SK-N-SH treated with all-trans-retinoic acid at 6 μM for 48 hours (cell line): ENCODE measurements at regions not wholly inside any gene's neighbourhood (a gene's known extent, or its start where the extent isn't known, plus 50 kb on each side); places are given as distances from the start of the nearest gene placed in this dataset.

ENCODE experiments used
- ATAC-seq: fragments of 200-7000 bp; cut with Tn5 transposase; 3 replicates; pipeline ENCODE4 v1.9.1; 2020; ENCODE audit warnings: mild to moderate bottlenecking, moderate library complexity
- BACH2 ChIP-seq: fragments of 250-450 bp; sonication (Bioruptor Pico); IDR thresholded peaks from 2 replicates; pipeline ENCODE4 v1.9.0; 2021; ENCODE audit warnings: mild to moderate bottlenecking, borderline replicate concordance
- CSDC2 ChIP-seq: fragments of 250-450 bp; sonication (Bioruptor Pico); IDR thresholded peaks from 2 replicates; pipeline ENCODE4 v1.5.0; 2020; ENCODE audit warnings: mild to moderate bottlenecking, moderate library complexity
- ESRRG ChIP-seq: fragments of 250-450 bp; sonication (Bioruptor Pico); IDR thresholded peaks from 2 replicates; pipeline ENCODE4 v1.6.1; 2021; ENCODE audit warnings: mild to moderate bottlenecking
- GLIS3 ChIP-seq: fragments of 250-450 bp; sonication (Bioruptor Pico); IDR thresholded peaks from 2 replicates; pipeline ENCODE4 v1.5.0; 2020; ENCODE audit warnings: mild to moderate bottlenecking, moderate library complexity
- OSR1 ChIP-seq: fragments of 250-450 bp; sonication (Bioruptor Pico); IDR thresholded peaks from 2 replicates; pipeline ENCODE4 v1.8.0; 2022; ENCODE audit warnings: moderate library complexity, mild to moderate bottlenecking, inconsistent platforms
- SNAI2 ChIP-seq: fragments of 250-450 bp; sonication (Bioruptor Pico); IDR thresholded peaks from 2 replicates; pipeline ENCODE4 v1.5.0; 2020; ENCODE audit warnings: mild to moderate bottlenecking, moderate library complexity
- TCF4 ChIP-seq: fragments of 250-450 bp; sonication (Bioruptor Pico); IDR thresholded peaks from 2 replicates; pipeline ENCODE4 v1.8.0; 2021; ENCODE audit warnings: mild to moderate bottlenecking, moderate library complexity, borderline replicate concordance
- TOX ChIP-seq: fragments of 250-450 bp; sonication (Bioruptor Pico); IDR thresholded peaks from 2 replicates; pipeline ENCODE4 v1.8.0; 2021; ENCODE audit warnings: mild to moderate bottlenecking, moderate library complexity, borderline replicate concordance
- ZFP30 ChIP-seq: fragments of 450-650 bp; formaldehyde crosslinking; IDR thresholded peaks from 2 replicates; pipeline ENCODE4 v1.5.0; 2022; ENCODE audit warnings: mild to moderate bottlenecking, moderate library complexity
- ZNF565 ChIP-seq: fragments of 450-650 bp; formaldehyde crosslinking; conservative IDR thresholded peaks from 2 replicates; pipeline ENCODE4 v1.5.0; 2020; ENCODE audit warnings: low read depth, mild to moderate bottlenecking, moderate library complexity
- ZNF70 ChIP-seq: fragments of 450-650 bp; formaldehyde crosslinking; IDR thresholded peaks from 2 replicates; pipeline ENCODE4 v1.5.0; 2020; ENCODE audit warnings: mild to moderate bottlenecking, moderate library complexity
- ZNF8 ChIP-seq: fragments of 450-650 bp; formaldehyde crosslinking; IDR thresholded peaks from 2 replicates; pipeline ENCODE4 v1.5.0; 2020; ENCODE audit warnings: mild to moderate bottlenecking, moderate library complexity
- TF ChIP-seq, protein P1 (sequence below): fragments of 250-450 bp; sonication (Bioruptor Pico); IDR thresholded peaks from 2 replicates; pipeline ENCODE4 v1.8.0; 2021; ENCODE audit warnings: low read depth, mild to moderate bottlenecking, moderate library complexity, borderline replicate concordance
- TF ChIP-seq, protein P2 (sequence below): fragments of 250-450 bp; sonication (Bioruptor Pico); IDR thresholded peaks from 2 replicates; pipeline ENCODE4 v1.5.0; 2020; ENCODE audit warnings: mild to moderate bottlenecking, moderate library complexity
- TF ChIP-seq, protein P3 (sequence below): fragments of 250-450 bp; sonication (Bioruptor Pico); IDR thresholded peaks from 2 replicates; pipeline ENCODE4 v1.5.1; 2021; ENCODE audit warnings: mild to moderate bottlenecking, moderate library complexity
- TF ChIP-seq, protein P4 (sequence below): fragments of 250-450 bp; sonication (Bioruptor Pico); IDR thresholded peaks from 2 replicates; pipeline ENCODE4 v1.5.1; 2020; ENCODE audit warnings: low read depth, mild to moderate bottlenecking, moderate library complexity

DNA sequence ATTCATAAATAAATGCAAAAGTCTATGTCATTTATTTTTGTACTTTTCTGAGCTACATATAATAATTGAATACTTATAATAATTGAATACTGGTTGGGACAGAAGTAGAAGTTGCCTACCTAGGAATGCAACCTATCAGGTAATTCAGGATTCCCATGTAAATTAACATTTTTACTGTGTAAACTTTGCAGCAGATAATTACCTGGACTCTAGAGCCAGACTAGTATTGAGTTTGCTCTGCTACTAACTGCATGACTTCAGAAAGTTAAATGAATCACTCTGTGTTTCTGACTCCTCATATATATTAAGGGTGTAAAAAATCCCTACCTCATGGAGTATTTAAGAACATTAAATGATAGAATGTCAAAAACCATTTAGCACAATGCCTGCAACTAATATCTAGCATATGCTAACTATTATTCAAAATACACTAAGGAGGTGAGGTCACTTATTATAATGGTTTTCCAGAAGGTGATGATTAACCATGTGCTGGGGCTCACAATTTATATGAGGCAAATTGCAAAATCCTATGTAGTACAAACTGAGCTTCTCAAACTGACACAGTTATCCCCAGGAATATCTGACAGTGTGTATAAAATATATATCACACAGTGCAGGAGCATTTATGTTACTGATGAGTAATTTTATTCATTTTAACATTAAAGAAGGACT lies 138.1 kb upstream of the ANO3 start:
- no peak for TF ChIP-seq ZNF8
- TF ChIP-seq, protein P1, sequence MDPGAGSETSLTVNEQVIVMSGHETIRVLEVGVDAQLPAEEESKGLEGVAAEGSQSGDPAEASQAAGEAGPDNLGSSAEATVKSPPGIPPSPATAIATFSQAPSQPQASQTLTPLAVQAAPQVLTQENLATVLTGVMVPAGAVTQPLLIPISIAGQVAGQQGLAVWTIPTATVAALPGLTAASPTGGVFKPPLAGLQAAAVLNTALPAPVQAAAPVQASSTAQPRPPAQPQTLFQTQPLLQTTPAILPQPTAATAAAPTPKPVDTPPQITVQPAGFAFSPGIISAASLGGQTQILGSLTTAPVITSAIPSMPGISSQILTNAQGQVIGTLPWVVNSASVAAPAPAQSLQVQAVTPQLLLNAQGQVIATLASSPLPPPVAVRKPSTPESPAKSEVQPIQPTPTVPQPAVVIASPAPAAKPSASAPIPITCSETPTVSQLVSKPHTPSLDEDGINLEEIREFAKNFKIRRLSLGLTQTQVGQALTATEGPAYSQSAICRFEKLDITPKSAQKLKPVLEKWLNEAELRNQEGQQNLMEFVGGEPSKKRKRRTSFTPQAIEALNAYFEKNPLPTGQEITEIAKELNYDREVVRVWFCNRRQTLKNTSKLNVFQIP (CRISPR knock-in tag), result no peak
- ATAC-seq, result peak; percentile 54; the same call in 2 of the 3 replicates

DNA sequence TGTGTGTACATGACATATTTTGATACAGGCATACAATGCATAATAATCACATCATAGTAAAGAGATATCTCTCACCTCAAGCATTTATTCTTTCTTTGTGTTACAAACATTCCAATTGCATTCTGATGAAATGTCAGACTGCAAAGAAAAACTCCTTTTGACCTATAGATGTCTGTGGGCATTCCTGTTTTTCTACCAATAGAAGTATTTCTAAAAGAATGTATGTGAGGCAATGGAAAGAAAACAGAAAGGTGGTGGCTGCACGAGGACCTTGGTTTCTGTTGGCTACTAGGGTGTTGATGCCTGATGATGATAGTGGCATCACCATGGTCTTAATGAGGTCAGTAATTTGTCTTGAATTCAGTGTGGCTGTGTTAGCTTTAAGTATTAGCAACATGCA lies 137.0 kb upstream of the ANO3 start:
- no peak for ATAC-seq
- TF ChIP-seq, protein P1 (CRISPR knock-in tag), result no peak
- no peak for TF ChIP-seq BACH2 (CRISPR knock-in tag)

DNA sequence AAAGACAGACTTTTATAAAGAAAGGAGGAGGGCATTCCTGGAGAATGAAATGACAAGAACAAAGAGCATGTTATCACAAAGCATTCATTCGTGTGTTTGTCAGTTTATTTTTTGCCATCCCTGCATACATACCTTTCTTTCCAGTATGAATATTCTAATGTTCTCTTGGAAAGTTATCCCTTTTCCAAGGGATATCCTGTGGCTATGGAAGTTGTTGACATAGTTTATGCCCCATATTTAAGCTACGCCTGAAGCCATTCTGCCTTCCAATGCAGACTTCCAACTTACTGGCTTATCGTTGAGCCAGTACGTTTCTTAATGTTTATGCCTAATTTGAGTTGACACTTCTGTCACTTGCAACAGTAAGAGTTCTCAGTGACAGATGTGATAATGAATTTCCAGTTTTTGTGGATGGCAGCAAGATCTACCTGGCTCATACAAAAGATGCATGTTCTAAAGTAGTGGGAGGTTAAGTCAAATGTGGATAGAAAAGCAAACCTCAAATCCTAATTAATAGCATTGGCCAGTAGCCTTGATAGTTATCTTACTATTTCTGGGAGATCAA lies 133.3 kb upstream of the ANO3 start:
- TF ChIP-seq ZNF565 (CRISPR knock-in tag) (no peak), TOX (CRISPR knock-in tag) (no peak), ESRRG (CRISPR knock-in tag) (no peak), ZNF70 (CRISPR knock-in tag) (no peak), SNAI2 (no peak), CSDC2 (no peak), ZFP30 (CRISPR knock-in tag) (no peak), OSR1 (no peak), GLIS3 (CRISPR knock-in tag) (no peak), TCF4 (CRISPR knock-in tag) (no peak), BACH2 (CRISPR knock-in tag) (no peak)
- TF ChIP-seq, protein P2, sequence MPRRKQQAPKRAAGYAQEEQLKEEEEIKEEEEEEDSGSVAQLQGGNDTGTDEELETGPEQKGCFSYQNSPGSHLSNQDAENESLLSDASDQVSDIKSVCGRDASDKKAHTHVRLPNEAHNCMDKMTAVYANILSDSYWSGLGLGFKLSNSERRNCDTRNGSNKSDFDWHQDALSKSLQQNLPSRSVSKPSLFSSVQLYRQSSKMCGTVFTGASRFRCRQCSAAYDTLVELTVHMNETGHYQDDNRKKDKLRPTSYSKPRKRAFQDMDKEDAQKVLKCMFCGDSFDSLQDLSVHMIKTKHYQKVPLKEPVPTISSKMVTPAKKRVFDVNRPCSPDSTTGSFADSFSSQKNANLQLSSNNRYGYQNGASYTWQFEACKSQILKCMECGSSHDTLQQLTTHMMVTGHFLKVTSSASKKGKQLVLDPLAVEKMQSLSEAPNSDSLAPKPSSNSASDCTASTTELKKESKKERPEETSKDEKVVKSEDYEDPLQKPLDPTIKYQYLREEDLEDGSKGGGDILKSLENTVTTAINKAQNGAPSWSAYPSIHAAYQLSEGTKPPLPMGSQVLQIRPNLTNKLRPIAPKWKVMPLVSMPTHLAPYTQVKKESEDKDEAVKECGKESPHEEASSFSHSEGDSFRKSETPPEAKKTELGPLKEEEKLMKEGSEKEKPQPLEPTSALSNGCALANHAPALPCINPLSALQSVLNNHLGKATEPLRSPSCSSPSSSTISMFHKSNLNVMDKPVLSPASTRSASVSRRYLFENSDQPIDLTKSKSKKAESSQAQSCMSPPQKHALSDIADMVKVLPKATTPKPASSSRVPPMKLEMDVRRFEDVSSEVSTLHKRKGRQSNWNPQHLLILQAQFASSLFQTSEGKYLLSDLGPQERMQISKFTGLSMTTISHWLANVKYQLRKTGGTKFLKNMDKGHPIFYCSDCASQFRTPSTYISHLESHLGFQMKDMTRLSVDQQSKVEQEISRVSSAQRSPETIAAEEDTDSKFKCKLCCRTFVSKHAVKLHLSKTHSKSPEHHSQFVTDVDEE, result no peak
- TF ChIP-seq, protein P3, sequence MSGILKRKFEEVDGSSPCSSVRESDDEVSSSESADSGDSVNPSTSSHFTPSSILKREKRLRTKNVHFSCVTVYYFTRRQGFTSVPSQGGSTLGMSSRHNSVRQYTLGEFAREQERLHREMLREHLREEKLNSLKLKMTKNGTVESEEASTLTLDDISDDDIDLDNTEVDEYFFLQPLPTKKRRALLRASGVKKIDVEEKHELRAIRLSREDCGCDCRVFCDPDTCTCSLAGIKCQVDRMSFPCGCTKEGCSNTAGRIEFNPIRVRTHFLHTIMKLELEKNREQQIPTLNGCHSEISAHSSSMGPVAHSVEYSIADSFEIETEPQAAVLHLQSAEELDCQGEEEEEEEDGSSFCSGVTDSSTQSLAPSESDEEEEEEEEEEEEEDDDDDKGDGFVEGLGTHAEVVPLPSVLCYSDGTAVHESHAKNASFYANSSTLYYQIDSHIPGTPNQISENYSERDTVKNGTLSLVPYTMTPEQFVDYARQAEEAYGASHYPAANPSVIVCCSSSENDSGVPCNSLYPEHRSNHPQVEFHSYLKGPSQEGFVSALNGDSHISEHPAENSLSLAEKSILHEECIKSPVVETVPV (CRISPR knock-in tag), result no peak
- TF ChIP-seq, protein P4, sequence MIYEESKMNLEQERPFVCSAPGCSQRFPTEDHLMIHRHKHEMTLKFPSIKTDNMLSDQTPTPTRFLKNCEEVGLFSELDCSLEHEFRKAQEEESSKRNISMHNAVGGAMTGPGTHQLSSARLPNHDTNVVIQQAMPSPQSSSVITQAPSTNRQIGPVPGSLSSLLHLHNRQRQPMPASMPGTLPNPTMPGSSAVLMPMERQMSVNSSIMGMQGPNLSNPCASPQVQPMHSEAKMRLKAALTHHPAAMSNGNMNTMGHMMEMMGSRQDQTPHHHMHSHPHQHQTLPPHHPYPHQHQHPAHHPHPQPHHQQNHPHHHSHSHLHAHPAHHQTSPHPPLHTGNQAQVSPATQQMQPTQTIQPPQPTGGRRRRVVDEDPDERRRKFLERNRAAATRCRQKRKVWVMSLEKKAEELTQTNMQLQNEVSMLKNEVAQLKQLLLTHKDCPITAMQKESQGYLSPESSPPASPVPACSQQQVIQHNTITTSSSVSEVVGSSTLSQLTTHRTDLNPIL (CRISPR knock-in tag), result no peak
- TF ChIP-seq, all 23 proteins: peak for 0
- ATAC-seq, result no peak

DNA sequence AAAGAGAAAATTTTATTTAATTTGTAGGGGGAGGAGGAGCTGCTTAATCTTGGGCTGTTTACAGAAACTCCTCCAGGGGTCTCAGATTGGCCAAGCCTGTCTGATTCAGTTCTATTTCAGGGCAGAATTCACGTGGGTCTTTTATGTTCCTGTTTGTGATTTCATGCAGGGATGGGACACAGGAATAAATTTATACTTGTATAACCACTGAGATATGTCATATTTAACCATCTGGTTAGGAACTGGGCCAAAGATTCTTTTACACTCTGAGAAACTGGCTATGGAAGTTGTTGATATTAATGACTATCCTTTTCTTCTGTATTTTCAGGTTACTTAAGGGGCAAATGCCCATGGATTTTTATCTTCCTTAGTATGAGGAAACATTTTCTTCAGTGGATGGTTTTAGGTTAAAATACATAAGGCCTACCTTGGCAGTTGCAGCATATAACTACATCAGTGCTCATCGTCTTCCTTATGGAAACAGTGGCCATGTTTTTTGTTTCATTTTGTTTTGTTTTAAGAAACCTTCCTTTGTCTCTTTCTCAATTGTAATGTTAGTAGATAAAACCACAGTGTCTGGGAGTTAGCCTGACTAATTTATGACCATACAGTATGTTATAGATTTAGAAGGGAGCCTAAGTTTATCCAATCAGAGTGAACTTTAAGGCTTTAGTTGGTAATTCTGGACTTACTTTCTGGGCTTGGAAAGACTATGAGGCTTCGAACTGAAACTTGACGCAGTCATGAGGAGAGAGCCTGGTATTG lies 132.4 kb upstream of the ANO3 start:
- ATAC-seq, result peak; percentile 77
- peak; percentile 15; the same call in 1 of the 2 replicates for TF ChIP-seq TOX (CRISPR knock-in tag)
- TF ChIP-seq CSDC2, result no peak
- TF ChIP-seq, all 23 proteins: peak for 1
